H9 (cell line): ENCODE measurements at regions not wholly inside any gene's neighbourhood (a gene's known extent, or its start where the extent isn't known, plus 50 kb on each side); places are given as distances from the start of the nearest gene placed in this dataset.

Experiments used
- DNase-seq: peaks from one replicate; pipeline ENCODE4 v3.0.0-alpha.2; 2017
- H2AFZ ChIP-seq: one replicate; pipeline ENCODE4 v1.6.1; 2013; ENCODE audit warnings: mild to moderate bottlenecking, low read length, control low read depth, moderate library complexity
- H2AK5ac ChIP-seq: 2 replicates; pipeline ENCODE4 v1.6.1; 2013; ENCODE audit warnings: low read length, control low read depth, mixed read lengths; ENCODE audit not compliant: insufficient read length
- H2BK120ac ChIP-seq: one replicate; pipeline ENCODE4 v1.6.1; 2013; ENCODE audit warnings: low read depth, mild to moderate bottlenecking, low read length, control low read depth, inconsistent platforms; ENCODE audit not compliant: poor library complexity, severe bottlenecking
- H2BK12ac ChIP-seq: 2 replicates; pipeline ENCODE4 v1.6.1; 2013; ENCODE audit warnings: low read length, control low read depth, mixed read lengths, low read depth; ENCODE audit not compliant: insufficient read length
- H2BK15ac ChIP-seq: 2 replicates; pipeline ENCODE4 v1.6.1; 2013; ENCODE audit warnings: low read depth, low read length, control low read depth
- H2BK20ac ChIP-seq: one replicate; pipeline ENCODE4 v1.6.1; 2013; ENCODE audit warnings: low read depth, mild to moderate bottlenecking, low read length, control low read depth, inconsistent platforms; ENCODE audit not compliant: poor library complexity, severe bottlenecking
- H2BK5ac ChIP-seq: 2 replicates; pipeline ENCODE4 v1.6.1; 2013; ENCODE audit warnings: low read length, control low read depth, mixed read lengths; ENCODE audit not compliant: insufficient read length
- H3K14ac ChIP-seq: 2 replicates; pipeline ENCODE4 v1.6.1; 2013; ENCODE audit warnings: low read length, control low read depth; ENCODE audit not compliant: insufficient read depth
- H3K18ac ChIP-seq: 2 replicates; pipeline ENCODE4 v1.6.1; 2013; ENCODE audit warnings: low read depth, mild to moderate bottlenecking, mixed read lengths, low read length, control low read depth; ENCODE audit not compliant: insufficient read length
- H3K23ac ChIP-seq: 2 replicates; pipeline ENCODE4 v1.6.1; 2013; ENCODE audit warnings: low read length, control low read depth, mixed read lengths, low read depth; ENCODE audit not compliant: insufficient read length
- H3K23me2 ChIP-seq: 2 replicates; pipeline ENCODE4 v1.6.1; 2013; ENCODE audit warnings: low read depth, mild to moderate bottlenecking, mixed read lengths, low read length, control low read depth; ENCODE audit not compliant: insufficient read length, poor library complexity, severe bottlenecking
- H3K27ac ChIP-seq: 2 replicates; pipeline ENCODE4 v1.5.1; 2013; ENCODE audit warnings: low read length, control low read depth, mixed read lengths, low read depth; ENCODE audit not compliant: insufficient read length
- H3K27me3 ChIP-seq: 2 replicates; pipeline ENCODE4 v1.6.1; 2013; ENCODE audit warnings: low read length, control low read depth, inconsistent platforms; ENCODE audit not compliant: insufficient read depth
- H3K4ac ChIP-seq: 2 replicates; pipeline ENCODE4 v1.6.1; 2013; ENCODE audit warnings: low read depth, mild to moderate bottlenecking, control low read depth, inconsistent platforms, low read length, moderate library complexity
- H3K4me1 ChIP-seq: 2 replicates; pipeline ENCODE4 v1.6.1; 2013; ENCODE audit warnings: low read length, control low read depth, inconsistent platforms; ENCODE audit not compliant: insufficient read depth
- H3K4me2 ChIP-seq: 2 replicates; pipeline ENCODE4 v1.6.1; 2013; ENCODE audit warnings: low read length, control low read depth, mixed read lengths; ENCODE audit not compliant: insufficient read length, insufficient read depth
- H3K56ac ChIP-seq: 2 replicates; pipeline ENCODE4 v1.6.1; 2013; ENCODE audit warnings: low read depth, mild to moderate bottlenecking, mixed read lengths, low read length, control low read depth; ENCODE audit not compliant: insufficient read length
- H3K79me1 ChIP-seq: 2 replicates; pipeline ENCODE4 v1.6.1; 2013; ENCODE audit warnings: low read depth, mild to moderate bottlenecking, moderate library complexity, low read length, control low read depth, inconsistent platforms; ENCODE audit not compliant: insufficient read depth, poor library complexity, severe bottlenecking
- H3K79me2 ChIP-seq: 2 replicates; pipeline ENCODE4 v1.6.1; 2013; ENCODE audit warnings: low read length, control low read depth, inconsistent platforms; ENCODE audit not compliant: insufficient read depth
- H3K9ac ChIP-seq: 2 replicates; pipeline ENCODE4 v1.6.1; 2013; ENCODE audit warnings: low read length, control low read depth, mixed read lengths; ENCODE audit not compliant: insufficient read length; ENCODE audit errors: extremely low read depth
- H3K9me3 ChIP-seq: one replicate; pipeline ENCODE4 v1.6.1; 2013; ENCODE audit warnings: low read depth, low read length, inconsistent platforms; ENCODE audit not compliant: control insufficient read depth
- H3T11ph ChIP-seq: one replicate; pipeline ENCODE4 v1.6.1; 2013; ENCODE audit warnings: mild to moderate bottlenecking, low read length, control low read depth, inconsistent platforms
- H4K20me1 ChIP-seq: one replicate; pipeline ENCODE4 v1.6.1; 2013; ENCODE audit not compliant: control insufficient read depth, insufficient read length, insufficient read depth
- H4K5ac ChIP-seq: 2 replicates; pipeline ENCODE4 v1.6.1; 2013; ENCODE audit warnings: low read depth, mild to moderate bottlenecking, mixed read lengths, low read length, control low read depth; ENCODE audit not compliant: insufficient read length
- H4K8ac ChIP-seq: replicated peaks from 2 replicates; pipeline ENCODE4 v1.6.1; 2013; ENCODE audit warnings: low read length, control low read depth, mixed read lengths, low read depth; ENCODE audit not compliant: insufficient read length
- H4K91ac ChIP-seq: 2 replicates; pipeline ENCODE4 v1.6.1; 2013; ENCODE audit warnings: low read depth, mild to moderate bottlenecking, moderate library complexity, mixed read lengths, low read length, control low read depth; ENCODE audit not compliant: insufficient read length
- H3K27ac Mint-ChIP-seq, 3 experiments: 2 replicates in 2 of 3; 3 replicates in 1 of 3; pipeline ENCODE4 v1.8.0; 2020 to 2021; ENCODE audit warnings: mixed read lengths in 3 of 3, mild to moderate bottlenecking in 1 of 3, moderate library complexity in 1 of 3
- H3K27me3 Mint-ChIP-seq: 2 replicates; pipeline ENCODE4 v1.8.0; 2021; ENCODE audit warnings: low read depth, mild to moderate bottlenecking, moderate library complexity, mixed read lengths
- H3K36me3 Mint-ChIP-seq, 3 experiments: 2 replicates in 2 of 3; 3 replicates in 1 of 3; pipeline ENCODE4 v1.8.0; 2020 to 2021; ENCODE audit warnings: low read depth in 3 of 3, mixed read lengths in 3 of 3; ENCODE audit not compliant: insufficient read depth in 1 of 3
- H3K4me1 Mint-ChIP-seq, 2 experiments: 2 replicates each; pipeline ENCODE4 v1.8.0; 2020; ENCODE audit warnings: mixed read lengths in 2 of 2
- H3K4me3 Mint-ChIP-seq, 2 experiments: 2 replicates in 1 of 2; 3 replicates in 1 of 2; pipeline ENCODE4 v1.8.0; 2020 to 2021; ENCODE audit warnings: mild to moderate bottlenecking in 2 of 2, mixed read lengths in 2 of 2, moderate library complexity in 1 of 2
- H3K9me3 Mint-ChIP-seq, 2 experiments: 2 replicates in 1 of 2; 3 replicates in 1 of 2; pipeline ENCODE4 v1.8.0; 2020; ENCODE audit warnings: mild to moderate bottlenecking in 2 of 2, mixed read lengths in 2 of 2, moderate library complexity in 1 of 2
- CTCF ChIP-seq: fragments of 200-600 bp; sonication (generic); conservative IDR thresholded peaks from 3 replicates; pipeline ENCODE4 v1.8.0; 2021; ENCODE audit warnings: antibody characterized with exemption, mild to moderate bottlenecking
- WGBS: extraction: QIAGEN DNeasy Blood & Tissue Kit; methylation state at CpG from one replicate; pipeline ENCODE4 v1.1.7; 2013; ENCODE audit warnings: missing lambda C conversion rate, low lambda C conversion rate, mixed read lengths; ENCODE audit not compliant: insufficient read length; ENCODE audit errors: extremely low coverage; 5-methylcytosine and 5-hydroxymethylcytosine counted together

GRCh38 chr5:145244788-145245187, 590.4 kb downstream of the PRELID2 start:
- H3K27me3 Mint-ChIP-seq: no peaks in the 10 kb centered on the region
- H4K20me1 ChIP-seq: no peaks in the 10 kb centered on the region
- no peak overlapping the region for H2BK120ac ChIP-seq
- no peak overlapping the region for H3K56ac ChIP-seq
- no peak overlapping the region for H4K91ac ChIP-seq
- H3K79me2 ChIP-seq: no peaks in the 10 kb centered on the region
- no peak overlapping the region for H4K5ac ChIP-seq
- H3K9me3 ChIP-seq: no peaks in the 10 kb centered on the region
- no peak overlapping the region for H3K4me3 Mint-ChIP-seq
- H3K9ac ChIP-seq: no peak overlapping the region
- no peak overlapping the region for H3K4ac ChIP-seq
- no peak for TF ChIP-seq CTCF
- H3K4me2 ChIP-seq: no peak overlapping the region
- no peaks in the 10 kb centered on the region for H3K79me1 ChIP-seq
- H3K23me2 ChIP-seq: no peaks in the 10 kb centered on the region
- H3K4me1 ChIP-seq: peaks cover 11% of the 10 kb centered on the region; the same call in 1 of the 2 replicates
- H2BK12ac ChIP-seq: no peak overlapping the region
- no peaks in the 10 kb centered on the region for H3K9me3 Mint-ChIP-seq
- peaks cover 34 to 41% of the 10 kb centered on the region in 2 experiments for H3K4me1 Mint-ChIP-seq
- no peak overlapping the region for H3T11ph ChIP-seq
- H3K18ac ChIP-seq: no peak overlapping the region
- H3K36me3 Mint-ChIP-seq: no peaks in the 10 kb centered on the region
- no peak overlapping the region for H2BK20ac ChIP-seq
- no peak overlapping the region for H2BK5ac ChIP-seq
- H3K27ac Mint-ChIP-seq: peak overlapping the region in 1 of 3 experiments; percentile 41; a peak in 2 of 7 replicates
- no peak overlapping the region for H2AK5ac ChIP-seq
- H3K27ac ChIP-seq: no peak overlapping the region
- DNase-seq: no peak
- H4K8ac ChIP-seq: no peak overlapping the region
- no CpG with 5 or more reads among the region's 2 CpGs for WGBS
- no peak overlapping the region for H3K14ac ChIP-seq
- no peak overlapping the region for H3K23ac ChIP-seq
- H2AFZ ChIP-seq: no peak overlapping the region
- no peak overlapping the region for H2BK15ac ChIP-seq
- no peaks in the 10 kb centered on the region for H3K27me3 ChIP-seq
